ENCODE measurements at regions not wholly inside any gene's neighbourhood (a gene's known extent, or its start where the extent isn't known, plus 50 kb on each side); places are given as distances from the start of the nearest gene placed in this dataset.

- TF ChIP-seq GATA3 (IDR thresholded peaks at IDR 0.05; ENCODE audit: low read depth, low read length) (no peak), GATA2 (IDR thresholded peaks at IDR 0.05; ENCODE audit: low read depth, low read length) (no peak)
Observed at GRCh38 chr9:86410281-86410680, 56.1 kb upstream of the TUT7 start.

- no peak for TF ChIP-seq GATA2 (IDR thresholded peaks at IDR 0.05; ENCODE audit: low read depth, low read length)
- TF ChIP-seq GATA3 (IDR thresholded peaks at IDR 0.05; ENCODE audit: low read depth, low read length): no peak
Observed at GRCh38 chr9:86408121-86408520, 53.9 kb upstream of the TUT7 start.

- TF ChIP-seq GATA3 (IDR thresholded peaks at IDR 0.05; ENCODE audit: low read depth, low read length): no peak
- no peak for TF ChIP-seq GATA2 (IDR thresholded peaks at IDR 0.05; ENCODE audit: low read depth, low read length)
Observed at GRCh38 chr9:86407022-86407421, 52.8 kb upstream of the TUT7 start.

- TF ChIP-seq GATA3 (IDR thresholded peaks at IDR 0.05; ENCODE audit: low read depth, low read length): no peak
- no peak for TF ChIP-seq GATA2 (IDR thresholded peaks at IDR 0.05; ENCODE audit: low read depth, low read length)
Observed at GRCh38 chr9:86406366-86406765, 52.2 kb upstream of the TUT7 start.

GRCh38 chr9:86405926-86406325 lies 51.7 kb upstream of the TUT7 start:
- TF ChIP-seq GATA2 (IDR thresholded peaks at IDR 0.05; ENCODE audit: low read depth, low read length): no peak
- TF ChIP-seq GATA3 (IDR thresholded peaks at IDR 0.05; ENCODE audit: low read depth, low read length): no peak

- no peak for TF ChIP-seq GATA3 (IDR thresholded peaks at IDR 0.05; ENCODE audit: low read depth, low read length)
- TF ChIP-seq GATA2 (IDR thresholded peaks at IDR 0.05; ENCODE audit: low read depth, low read length): no peak
Observed at GRCh38 chr9:86405086-86405491, 50.9 kb upstream of the TUT7 start.
